ENCODE measurements at regions not wholly inside any gene's neighbourhood (a gene's known extent, or its start where the extent isn't known, plus 50 kb on each side); places are given as distances from the start of the nearest gene placed in this dataset.

DNA sequence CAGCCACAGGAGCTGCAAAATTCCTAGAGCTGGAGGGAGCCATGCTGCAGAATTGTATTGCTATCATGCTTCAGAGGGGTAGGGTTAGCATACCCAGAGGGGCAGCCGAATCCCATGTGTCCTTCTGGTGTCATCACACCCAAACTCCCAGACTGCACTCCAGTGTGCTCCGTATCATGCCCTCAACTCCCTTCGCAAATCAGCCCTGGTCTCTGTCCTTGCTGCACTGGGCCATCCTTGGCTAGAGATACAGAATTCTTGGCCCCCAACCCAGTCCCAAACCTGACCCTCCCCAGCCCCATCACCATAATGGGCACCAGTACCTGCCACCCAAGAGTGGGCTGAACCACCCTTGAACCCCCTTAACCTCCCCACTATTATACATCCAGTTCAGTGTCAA is 138.3 kb downstream of the ANKRD60 start:
- no peak for TF ChIP-seq POLR2A (IDR thresholded peaks at IDR 0.05; ENCODE audit: low read depth)
- TF ChIP-seq, protein P1, sequence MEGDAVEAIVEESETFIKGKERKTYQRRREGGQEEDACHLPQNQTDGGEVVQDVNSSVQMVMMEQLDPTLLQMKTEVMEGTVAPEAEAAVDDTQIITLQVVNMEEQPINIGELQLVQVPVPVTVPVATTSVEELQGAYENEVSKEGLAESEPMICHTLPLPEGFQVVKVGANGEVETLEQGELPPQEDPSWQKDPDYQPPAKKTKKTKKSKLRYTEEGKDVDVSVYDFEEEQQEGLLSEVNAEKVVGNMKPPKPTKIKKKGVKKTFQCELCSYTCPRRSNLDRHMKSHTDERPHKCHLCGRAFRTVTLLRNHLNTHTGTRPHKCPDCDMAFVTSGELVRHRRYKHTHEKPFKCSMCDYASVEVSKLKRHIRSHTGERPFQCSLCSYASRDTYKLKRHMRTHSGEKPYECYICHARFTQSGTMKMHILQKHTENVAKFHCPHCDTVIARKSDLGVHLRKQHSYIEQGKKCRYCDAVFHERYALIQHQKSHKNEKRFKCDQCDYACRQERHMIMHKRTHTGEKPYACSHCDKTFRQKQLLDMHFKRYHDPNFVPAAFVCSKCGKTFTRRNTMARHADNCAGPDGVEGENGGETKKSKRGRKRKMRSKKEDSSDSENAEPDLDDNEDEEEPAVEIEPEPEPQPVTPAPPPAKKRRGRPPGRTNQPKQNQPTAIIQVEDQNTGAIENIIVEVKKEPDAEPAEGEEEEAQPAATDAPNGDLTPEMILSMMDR (IDR thresholded peaks at IDR 0.05): no peak
- TF ChIP-seq POLR2AphosphoS5 (IDR thresholded peaks at IDR 0.05): no peak
